Bronchial epithelial cell (primary cell): ENCODE measurements at regions not wholly inside any gene's neighbourhood (a gene's known extent, or its start where the extent isn't known, plus 50 kb on each side); places are given as distances from the start of the nearest gene placed in this dataset.
"Not testable (repeated sequence)": the region's sequence is repeated elsewhere in the genome, so short reads cannot be mapped to it uniquely, and the experiment has no call there.

Source experiments
- DNase-seq: peaks from one replicate; pipeline ENCODE4 v3.0.0-alpha.2; 2010; ENCODE audit warnings: low read depth
- FAIRE-seq: peaks from 2 replicates; lab custom pipeline; 2011; peaks lifted over from hg19 to GRCh38; lab: Jason Lieb, UNC
- H3K27me3 ChIP-seq: 2 replicates; pipeline ENCODE4 v1.5.1; 2011; ENCODE audit warnings: low read length; ENCODE audit not compliant: control insufficient read depth, insufficient read depth
- H3K36me3 ChIP-seq: 2 replicates; pipeline ENCODE4 v1.5.1; 2011; ENCODE audit warnings: low read length; ENCODE audit not compliant: control insufficient read depth, insufficient read depth
- H3K4me3 ChIP-seq: 2 replicates; pipeline ENCODE4 v1.5.1; 2011; ENCODE audit warnings: mild to moderate bottlenecking, low read depth, low read length, control low read depth
- TF ChIP-seq, protein P1 (sequence below): IDR thresholded peaks from 2 replicates; pipeline ENCODE4 v1.5.1; 2011; ENCODE audit warnings: mild to moderate bottlenecking, moderate library complexity, low read length, control low read depth, inconsistent platforms; ENCODE audit not compliant: insufficient read depth, severe bottlenecking

DNA sequence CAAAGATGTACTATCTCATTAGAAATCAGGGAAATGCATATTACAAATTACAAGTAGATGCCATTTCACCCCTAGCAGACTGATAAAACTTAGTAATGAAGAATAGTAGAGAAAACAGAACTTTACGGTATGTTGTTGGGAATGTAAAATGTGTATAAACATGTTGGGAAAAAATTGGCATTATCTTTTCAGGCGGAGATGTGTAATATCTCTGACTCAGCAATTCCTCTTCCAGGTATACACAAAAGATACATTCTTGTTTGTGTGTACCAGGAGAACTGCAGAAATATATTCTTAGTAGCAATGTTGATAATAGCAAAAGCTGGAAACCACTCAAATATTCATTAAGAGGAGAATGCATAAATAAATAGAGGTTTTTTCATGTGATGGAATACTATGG lies 204.5 kb downstream of the LPIN1 start:
- H3K27me3 ChIP-seq = no peaks in the 10 kb centered on the region
- H3K36me3 ChIP-seq = no peaks in the 10 kb centered on the region
- TF ChIP-seq, protein P1, sequence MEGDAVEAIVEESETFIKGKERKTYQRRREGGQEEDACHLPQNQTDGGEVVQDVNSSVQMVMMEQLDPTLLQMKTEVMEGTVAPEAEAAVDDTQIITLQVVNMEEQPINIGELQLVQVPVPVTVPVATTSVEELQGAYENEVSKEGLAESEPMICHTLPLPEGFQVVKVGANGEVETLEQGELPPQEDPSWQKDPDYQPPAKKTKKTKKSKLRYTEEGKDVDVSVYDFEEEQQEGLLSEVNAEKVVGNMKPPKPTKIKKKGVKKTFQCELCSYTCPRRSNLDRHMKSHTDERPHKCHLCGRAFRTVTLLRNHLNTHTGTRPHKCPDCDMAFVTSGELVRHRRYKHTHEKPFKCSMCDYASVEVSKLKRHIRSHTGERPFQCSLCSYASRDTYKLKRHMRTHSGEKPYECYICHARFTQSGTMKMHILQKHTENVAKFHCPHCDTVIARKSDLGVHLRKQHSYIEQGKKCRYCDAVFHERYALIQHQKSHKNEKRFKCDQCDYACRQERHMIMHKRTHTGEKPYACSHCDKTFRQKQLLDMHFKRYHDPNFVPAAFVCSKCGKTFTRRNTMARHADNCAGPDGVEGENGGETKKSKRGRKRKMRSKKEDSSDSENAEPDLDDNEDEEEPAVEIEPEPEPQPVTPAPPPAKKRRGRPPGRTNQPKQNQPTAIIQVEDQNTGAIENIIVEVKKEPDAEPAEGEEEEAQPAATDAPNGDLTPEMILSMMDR = no peak
- DNase-seq (peak; percentile 66), FAIRE-seq (no peak)
- H3K4me3 ChIP-seq = no peak overlapping the region

DNA sequence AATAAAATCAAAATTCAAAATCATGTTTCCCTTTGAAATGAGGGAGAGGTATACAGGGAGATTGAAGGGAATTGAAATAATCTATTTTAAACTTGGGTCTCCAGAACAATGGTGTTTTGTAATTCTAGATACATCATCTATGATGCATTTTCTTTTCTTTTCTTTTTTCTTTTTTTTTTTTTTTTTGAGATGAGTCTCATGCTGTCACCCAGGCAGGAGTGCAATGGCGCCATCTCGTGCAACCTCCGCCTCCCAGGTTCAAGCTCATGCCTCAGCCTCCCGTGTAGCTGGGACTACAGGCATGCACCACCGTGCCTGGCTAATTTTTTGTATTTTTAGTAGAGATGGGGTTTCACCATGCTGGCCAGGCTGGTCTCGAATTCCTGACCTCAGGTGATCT lies 205.1 kb downstream of the LPIN1 start:
- H3K4me3 ChIP-seq, H3K27me3 ChIP-seq, DNase-seq, FAIRE-seq, H3K36me3 ChIP-seq: not testable (repeated sequence)

DNA sequence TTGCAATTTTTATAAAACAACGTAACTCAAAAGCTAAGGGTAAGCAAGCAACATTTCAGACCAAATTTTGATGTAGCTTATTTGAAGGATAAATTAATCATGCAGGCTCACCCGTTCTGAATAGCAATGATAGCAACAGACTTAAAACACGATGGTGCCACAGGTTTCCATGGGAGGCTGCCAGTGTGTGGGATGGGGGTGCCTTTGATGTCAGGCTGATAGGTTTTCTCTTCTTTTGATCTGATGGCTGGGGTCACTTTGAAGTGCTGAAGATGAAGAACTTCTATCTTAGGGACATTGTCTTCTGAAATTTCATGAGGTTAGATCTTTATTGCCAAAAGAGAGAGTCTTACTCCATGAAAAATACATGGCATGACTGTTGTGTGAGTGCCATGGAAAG lies 206.8 kb downstream of the LPIN1 start:
- H3K4me3 ChIP-seq = no peak overlapping the region
- FAIRE-seq = no peak
- TF ChIP-seq, protein P1 = no peak
- peaks cover 3% of the 10 kb centered on the region for H3K27me3 ChIP-seq
- no peak for DNase-seq
- H3K36me3 ChIP-seq = no peaks in the 10 kb centered on the region

DNA sequence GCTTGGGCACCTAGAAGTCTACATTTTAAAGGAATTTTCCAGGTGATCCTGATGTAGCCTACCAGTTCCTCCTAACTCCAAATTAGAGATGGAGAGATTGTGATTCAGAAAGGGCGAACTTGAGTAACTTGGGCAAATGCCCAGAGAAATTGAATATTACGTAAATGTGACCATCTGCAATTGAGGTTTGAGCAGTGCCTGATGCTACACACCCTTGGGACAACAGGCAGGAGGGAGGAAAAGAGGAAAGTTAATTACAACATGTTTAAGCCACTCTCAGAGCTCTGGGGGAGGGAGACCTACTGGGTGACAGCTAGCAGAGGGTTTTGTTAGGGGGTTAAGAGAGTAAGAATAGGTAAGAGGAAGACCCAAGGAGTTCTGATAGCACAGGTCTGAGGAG lies 208.9 kb downstream of the LPIN1 start:
- no peak for FAIRE-seq
- H3K27me3 ChIP-seq = peaks cover 3% of the 10 kb centered on the region
- H3K36me3 ChIP-seq = no peaks in the 10 kb centered on the region
- peak; percentile 20 for DNase-seq
- H3K4me3 ChIP-seq = no peak overlapping the region
- TF ChIP-seq, protein P1 = no peak

DNA sequence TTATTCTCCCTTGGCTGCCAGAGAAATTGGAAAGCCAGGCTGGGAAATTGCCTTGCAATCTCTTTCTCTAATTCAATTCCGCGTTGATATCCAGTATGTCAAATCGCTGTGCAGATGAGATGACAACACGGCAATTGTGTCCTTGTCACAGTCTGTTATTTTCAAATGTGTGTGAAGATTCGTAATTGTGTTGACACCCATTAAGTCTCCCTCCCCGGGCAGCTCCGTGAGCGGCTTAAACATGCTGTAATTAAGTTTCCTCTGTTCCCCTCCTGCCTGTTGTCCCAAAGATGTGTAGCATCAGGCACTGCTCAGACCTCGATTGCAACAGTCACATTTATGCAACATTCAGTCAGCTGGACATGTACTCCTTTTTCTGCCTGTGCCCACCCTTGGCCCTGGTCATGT lies 209.5 kb downstream of the LPIN1 start:
- DNase-seq (no peak), FAIRE-seq (no peak)
- Histone ChIP-seq H3K36me3 (no peaks in the 10 kb centered on the region), H3K27me3 (peaks cover 3% of the 10 kb centered on the region), H3K4me3 (no peak overlapping the region)
- TF ChIP-seq, protein P1 = no peak

DNA sequence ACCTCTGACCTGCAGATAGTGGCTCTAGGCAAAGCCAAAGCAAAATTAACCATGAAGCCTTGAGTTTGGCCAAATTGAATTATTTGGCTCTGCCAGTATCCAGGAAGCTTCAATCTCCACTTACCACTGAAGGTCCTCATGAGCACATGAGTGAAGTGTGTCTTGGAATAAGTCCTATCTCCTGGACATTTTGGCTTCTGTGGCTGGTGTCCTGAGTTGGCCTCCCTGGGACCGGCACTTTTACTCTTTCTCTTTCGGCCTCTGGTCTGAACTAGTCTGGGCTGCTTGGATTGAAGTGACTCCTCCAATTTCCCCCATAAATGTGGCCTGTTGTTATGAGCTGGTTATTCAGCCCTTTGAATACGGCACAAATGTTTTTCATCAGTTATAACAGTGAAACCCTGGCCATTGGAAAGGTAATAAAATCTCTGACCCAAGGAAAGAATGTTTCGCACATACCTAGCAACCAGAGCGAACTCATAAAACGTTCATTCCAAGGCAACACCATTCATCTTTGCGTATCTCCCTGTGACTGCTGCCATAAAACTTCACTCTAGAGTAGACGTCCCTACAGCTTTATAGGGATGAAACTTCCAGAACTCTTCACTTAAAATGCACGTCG lies 216.4 kb downstream of the LPIN1 start:
- FAIRE-seq (no peak), DNase-seq (no peak)
- H3K36me3 ChIP-seq = no peaks in the 10 kb centered on the region
- H3K4me3 ChIP-seq = no peak overlapping the region
- H3K27me3 ChIP-seq = no peaks in the 10 kb centered on the region
- TF ChIP-seq, protein P1 = no peak
